Body of pancreas (tissue), 4 donors: ENCODE measurements at regions not wholly inside any gene's neighbourhood (a gene's known extent, or its start where the extent isn't known, plus 50 kb on each side); places are given as distances from the start of the nearest gene placed in this dataset.

Experiments used
- ATAC-seq: fragments of 150-250 bp; one replicate; pipeline ENCODE4 v1.9.1; 2016
- DNase-seq, 4 donors: peaks; one replicate each; pipeline ENCODE4 v3.0.0-alpha.2; 2019
- H3K27ac ChIP-seq, 4 donors: fragments of 200-600 bp; sonication (generic); 1 replicate in 3 of 4; 2 replicates in 1 of 4; pipeline versions ENCODE4 v1.5.1 to v1.6.1; 2016 to 2019; ENCODE audit warnings: mild to moderate bottlenecking in 1 of 4, mixed read lengths in 1 of 4, moderate library complexity in 1 of 4
- H3K27me3 ChIP-seq, 2 donors: fragments of 200-600 bp; sonication (generic); one replicate each; pipeline ENCODE4 v1.6.0; 2016; ENCODE audit warnings: mild to moderate bottlenecking in 1 of 2
- H3K36me3 ChIP-seq, 2 donors: fragments of 200-600 bp; sonication (generic); replicated peaks in 1 of 2; 2 replicates each; pipeline ENCODE4 v1.5.1; 2016; ENCODE audit warnings: low read depth in 2 of 2; ENCODE audit not compliant: insufficient read depth in 1 of 2
- H3K4me1 ChIP-seq: fragments of 200-600 bp; sonication (generic); one replicate; pipeline ENCODE4 v1.6.0; 2016
- H3K4me3 ChIP-seq, 2 donors: fragments of 200-600 bp; sonication (generic); 1 replicate in 1 of 2; 2 replicates in 1 of 2; pipeline ENCODE4 v1.5.1; 2016 to 2019
- H3K9me3 ChIP-seq, 3 donors: fragments of 200-600 bp; sonication (generic); 1 replicate in 2 of 3; 2 replicates in 1 of 3; pipeline ENCODE4 v1.5.1; 2016
- CTCF ChIP-seq, 7 experiments: fragments of 450-650 bp in 4 of 7; fragments of 200-600 bp in 3 of 7; sonication (generic) in 3 of 7; IDR thresholded peaks; one replicate each; pipeline ENCODE4 v1.5.1; 2016 to 2019; ENCODE audit warnings: antibody characterized with exemption in 7 of 7
- POLR2A ChIP-seq, 3 donors: fragments of 450-650 bp; IDR thresholded peaks; one replicate each; pipeline ENCODE4 v1.6.1; 2016; ENCODE audit warnings: antibody characterized with exemption in 3 of 3, mild to moderate bottlenecking in 2 of 3
- WGBS, 2 donors: methylation state at CpG; one replicate each; pipeline ENCODE4 v1.1.5; 2017; 5-methylcytosine and 5-hydroxymethylcytosine counted together
- intact Hi-C: fragments of 100-400 bp; cut with DNase I; formaldehyde crosslinking; loops from one replicate; pipeline ENCODE4 v1.15.1; 2023

- Histone ChIP-seq H3K4me3 (no peak overlapping the region), H3K36me3 (no peaks in the 10 kb centered on the region), H3K27ac (no peak overlapping the region), H3K4me1 (no peaks in the 10 kb centered on the region), H3K9me3 (peaks cover 0 to 14% (median 0%) of the 10 kb centered on the region in 3 donors), H3K27me3 (peaks cover 0 to 3% of the 10 kb centered on the region in 2 donors)
- 38 to 58% methylated on average over 12 of the region's 12 CpGs for WGBS, 2 donors
- intact Hi-C loops: no loop called here
- no peak for ATAC-seq
- TF ChIP-seq CTCF (IDR thresholded peaks at IDR 0.05): no peak
- no peak for DNase-seq
Observed at GRCh38 chr5:173557123-173557903, 59.1 kb downstream of the BOD1 start.

- H3K27me3 ChIP-seq: no peaks in the 10 kb centered on the region
- DNase-seq (no peak), ATAC-seq (no peak)
- no peak overlapping the region for H3K4me3 ChIP-seq
- intact Hi-C loops: no loop called here
- no peaks in the 10 kb centered on the region for H3K4me1 ChIP-seq
- peaks cover 0 to 13% (median 0%) of the 10 kb centered on the region in 3 donors for H3K9me3 ChIP-seq
- 68 to 76% methylated on average over 8 of the region's 8 CpGs for WGBS, 2 donors
- no peaks in the 10 kb centered on the region for H3K36me3 ChIP-seq
- TF ChIP-seq POLR2A (IDR thresholded peaks at IDR 0.05) (no peak), CTCF (IDR thresholded peaks at IDR 0.05) (no peak)
- no peak overlapping the region for H3K27ac ChIP-seq
Observed at GRCh38 chr5:173556142-173557028, 60.1 kb downstream of the BOD1 start.

- no peak for TF ChIP-seq POLR2A (IDR thresholded peaks at IDR 0.05)
- TF ChIP-seq CTCF (IDR thresholded peaks at IDR 0.05): no peak
- intact Hi-C loops: no loop called here
- Histone ChIP-seq H3K9me3 (peaks cover 0 to 8% (median 0%) of the 10 kb centered on the region in 3 donors), H3K27ac (no peak overlapping the region), H3K4me1 (no peaks in the 10 kb centered on the region), H3K36me3 (no peaks in the 10 kb centered on the region), H3K27me3 (no peaks in the 10 kb centered on the region), H3K4me3 (no peak overlapping the region)
- ATAC-seq: no peak
- WGBS, 2 donors: 53 to 62% methylated on average over 30 of the region's 30 CpGs
- no peak for DNase-seq
Observed at GRCh38 chr5:173554989-173555705, 61.3 kb downstream of the BOD1 start.

GRCh38 chr5:173554038-173554955 is 62.2 kb downstream of the BOD1 start:
- ATAC-seq: no peak
- TF ChIP-seq CTCF (IDR thresholded peaks at IDR 0.05) (no peak), POLR2A (IDR thresholded peaks at IDR 0.05) (no peak)
- WGBS, 2 donors: 58 to 66% methylated on average over 12 of the region's 12 CpGs
- Histone ChIP-seq H3K4me3 (no peak overlapping the region), H3K27me3 (no peaks in the 10 kb centered on the region), H3K36me3 (no peaks in the 10 kb centered on the region), H3K27ac (no peak overlapping the region), H3K9me3 (no peaks in the 10 kb centered on the region), H3K4me1 (no peaks in the 10 kb centered on the region)
- DNase-seq: no peak
- intact Hi-C loops: no loop called here
